IPS-15b (cell line): ENCODE measurements at regions not wholly inside any gene's neighbourhood (a gene's known extent, or its start where the extent isn't known, plus 50 kb on each side); places are given as distances from the start of the nearest gene placed in this dataset.

Source experiments
- H3K27me3 ChIP-seq: one replicate; pipeline ENCODE4 v1.6.1; 2013; ENCODE audit warnings: low read length; ENCODE audit not compliant: control insufficient read depth, insufficient read depth
- H3K36me3 ChIP-seq: one replicate; pipeline ENCODE4 v1.6.1; 2013; ENCODE audit warnings: low read length; ENCODE audit not compliant: control insufficient read depth, insufficient read depth
- H3K4me1 ChIP-seq: one replicate; pipeline ENCODE4 v1.6.1; 2013; ENCODE audit warnings: mild to moderate bottlenecking, low read length; ENCODE audit not compliant: control insufficient read depth, insufficient read depth
- H3K4me3 ChIP-seq: one replicate; pipeline ENCODE4 v1.5.1; 2013; ENCODE audit warnings: low read depth, low read length
- H3K9ac ChIP-seq: one replicate; pipeline ENCODE4 v1.6.1; 2013; ENCODE audit warnings: low read depth, mild to moderate bottlenecking, low read length
- H3K9me3 ChIP-seq: one replicate; pipeline ENCODE4 v1.6.1; 2013; ENCODE audit warnings: mild to moderate bottlenecking, low read length; ENCODE audit not compliant: control insufficient read depth, insufficient read depth

DNA sequence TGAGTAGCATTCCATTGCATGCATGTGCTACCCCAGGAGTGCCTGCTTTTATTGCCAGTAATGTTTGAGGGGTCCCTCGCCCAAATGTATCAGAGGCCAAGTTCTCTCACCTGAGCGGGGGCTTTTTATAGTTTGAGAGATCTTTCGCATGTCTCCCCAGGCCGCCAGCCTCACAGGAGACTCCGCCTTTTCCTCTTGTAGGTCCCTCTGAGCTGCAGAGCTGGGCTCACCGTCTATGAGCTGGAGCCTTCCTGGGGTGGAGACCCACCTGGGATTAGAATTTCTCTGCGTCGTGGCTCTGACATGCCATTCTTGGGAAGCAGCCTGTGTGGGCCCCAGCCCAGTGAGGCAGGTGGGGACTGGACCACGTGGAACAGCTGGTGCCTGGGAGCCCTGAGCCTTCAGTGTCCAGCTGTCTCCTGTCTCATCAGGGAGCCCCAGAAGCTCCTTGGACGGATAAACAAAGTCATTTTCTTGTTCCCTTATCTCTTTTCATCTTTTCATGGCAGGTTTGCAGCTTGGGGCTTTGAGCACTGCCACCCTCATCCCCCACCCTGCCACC is 261.7 kb upstream of the CRY1 start:
- no peaks in the 10 kb centered on the region for H3K4me1 ChIP-seq
- no peak overlapping the region for H3K9ac ChIP-seq

DNA sequence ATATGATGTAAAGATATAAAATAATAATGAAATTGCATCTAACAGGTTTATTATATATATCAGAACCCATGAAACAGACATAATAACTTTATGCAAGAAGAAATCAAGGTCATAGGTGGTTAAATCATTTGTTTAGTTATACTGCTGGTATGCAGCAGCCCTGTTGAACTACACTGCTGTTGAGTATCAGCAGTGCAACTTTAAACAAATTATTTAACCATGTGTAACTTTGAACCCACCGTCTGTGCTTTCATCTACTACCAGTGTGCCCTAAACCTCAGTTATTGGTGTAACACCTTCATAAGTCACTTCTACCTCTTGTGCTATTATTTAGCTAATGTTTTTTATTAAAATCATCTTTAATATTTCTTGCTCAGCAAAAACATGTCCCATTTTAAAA is 262.3 kb upstream of the CRY1 start:
- H3K4me1 ChIP-seq = no peaks in the 10 kb centered on the region

More for the DNA sequence above, 261.7 kb upstream of the CRY1 start:
- H3K9me3 ChIP-seq = no peaks in the 10 kb centered on the region
- no peak overlapping the region for H3K4me3 ChIP-seq
- H3K36me3 ChIP-seq = no peaks in the 10 kb centered on the region
- no peaks in the 10 kb centered on the region for H3K27me3 ChIP-seq

DNA sequence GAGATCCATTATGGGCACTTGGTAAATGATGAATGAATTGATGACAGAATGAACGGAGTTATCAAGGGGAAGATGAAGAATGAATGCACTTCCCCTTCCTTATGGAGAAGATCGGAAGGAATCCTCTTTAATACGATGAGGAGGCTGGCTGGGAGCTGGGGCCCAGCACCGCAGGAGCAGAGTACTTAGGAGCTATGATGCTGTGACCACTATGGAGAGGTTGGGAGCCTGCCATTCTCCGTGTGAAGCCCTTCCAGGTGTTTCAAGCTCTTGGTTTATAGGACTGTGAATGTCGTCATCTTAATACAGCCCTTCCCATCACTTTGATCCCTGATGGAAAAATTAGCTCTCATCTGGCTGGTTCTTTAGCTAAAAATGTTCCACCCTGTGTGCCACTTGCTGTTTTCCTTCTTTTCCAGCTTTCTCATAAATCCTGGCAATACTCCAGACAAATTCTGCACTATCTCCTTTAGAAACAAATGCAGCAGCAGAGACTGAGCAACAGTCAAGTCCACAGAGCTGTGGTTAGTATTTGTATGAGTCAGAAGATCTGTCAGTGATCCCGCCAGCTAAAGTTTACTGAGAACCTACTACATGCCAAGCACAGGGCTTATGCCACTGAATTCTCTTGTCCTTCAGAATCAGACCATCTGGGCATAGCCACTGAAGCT is 263.1 kb upstream of the CRY1 start:
- H3K4me3 ChIP-seq = no peak overlapping the region
- H3K9ac ChIP-seq = no peak overlapping the region
- no peaks in the 10 kb centered on the region for H3K9me3 ChIP-seq
- H3K4me1 ChIP-seq = no peaks in the 10 kb centered on the region
- H3K36me3 ChIP-seq = no peaks in the 10 kb centered on the region
- no peaks in the 10 kb centered on the region for H3K27me3 ChIP-seq

More for the DNA sequence above, 262.3 kb upstream of the CRY1 start:
- no peak overlapping the region for H3K4me3 ChIP-seq
- no peaks in the 10 kb centered on the region for H3K27me3 ChIP-seq
- H3K9me3 ChIP-seq = no peaks in the 10 kb centered on the region
- no peak overlapping the region for H3K9ac ChIP-seq
- H3K36me3 ChIP-seq = no peaks in the 10 kb centered on the region

DNA sequence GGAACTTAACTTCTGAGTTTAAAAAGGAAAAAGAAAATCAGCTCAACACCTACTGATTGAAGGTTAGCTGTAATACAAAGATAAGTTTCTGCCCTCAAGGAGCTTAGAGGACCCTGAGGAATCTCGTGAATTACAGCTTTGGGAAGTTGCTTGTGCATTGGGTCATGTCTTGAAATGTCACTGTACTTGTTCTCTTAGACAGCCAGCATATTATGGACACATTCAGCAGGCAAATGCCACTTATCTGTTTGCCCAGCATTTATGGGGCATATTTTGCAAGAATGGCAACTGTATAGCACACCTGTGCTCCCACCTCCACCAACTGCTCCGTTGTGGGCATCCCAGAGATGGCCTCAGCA is 263.6 kb upstream of the CRY1 start:
- no peaks in the 10 kb centered on the region for H3K4me1 ChIP-seq
- H3K36me3 ChIP-seq = no peaks in the 10 kb centered on the region

DNA sequence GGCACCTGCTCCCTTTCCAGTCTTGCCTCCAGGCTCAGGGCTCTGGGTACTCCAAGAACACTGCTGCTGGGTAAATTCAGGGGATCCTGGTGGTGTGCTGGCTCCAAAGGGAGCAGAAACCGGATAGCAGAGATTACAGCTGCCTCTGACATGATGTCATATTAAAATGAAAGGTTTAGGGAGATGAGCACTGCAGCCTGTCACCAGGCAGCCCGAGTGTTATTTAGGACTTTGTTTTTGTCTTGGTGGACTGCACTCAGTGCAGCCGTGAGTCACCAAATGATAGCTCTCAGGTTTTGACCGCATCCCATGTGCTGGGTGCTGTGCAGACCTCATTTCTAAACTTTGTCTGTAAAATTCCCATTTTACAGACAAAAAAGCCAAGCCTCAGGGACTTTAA is 266.0 kb upstream of the CRY1 start:
- Histone ChIP-seq H3K36me3 (no peaks in the 10 kb centered on the region), H3K9me3 (no peaks in the 10 kb centered on the region), H3K4me3 (no peak overlapping the region), H3K4me1 (no peaks in the 10 kb centered on the region), H3K9ac (no peak overlapping the region), H3K27me3 (no peaks in the 10 kb centered on the region)

More for the DNA sequence above, 263.6 kb upstream of the CRY1 start:
- no peaks in the 10 kb centered on the region for H3K9me3 ChIP-seq
- H3K9ac ChIP-seq = no peak overlapping the region
- no peaks in the 10 kb centered on the region for H3K27me3 ChIP-seq
- H3K4me3 ChIP-seq = no peak overlapping the region

DNA sequence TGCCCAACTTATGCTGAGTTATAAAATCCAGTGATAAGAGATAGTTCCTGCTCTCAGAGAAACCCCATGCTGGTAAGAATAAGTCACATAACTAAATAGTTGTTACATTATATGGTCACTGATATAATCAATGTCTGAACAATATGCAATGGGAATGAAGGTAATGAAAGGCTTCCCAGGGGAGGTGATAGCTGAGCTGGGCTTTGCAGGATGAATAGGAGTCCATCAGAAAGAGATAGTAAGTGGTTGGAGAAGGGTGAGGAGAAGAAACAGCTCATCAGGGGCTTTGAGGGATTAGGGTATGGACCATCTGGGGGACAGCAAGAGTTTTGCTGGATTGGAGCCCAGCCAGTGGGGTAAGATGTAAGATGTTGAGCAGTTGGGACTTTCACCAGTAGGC is 266.7 kb upstream of the CRY1 start:
- no peaks in the 10 kb centered on the region for H3K9me3 ChIP-seq
- no peak overlapping the region for H3K9ac ChIP-seq
- no peaks in the 10 kb centered on the region for H3K4me1 ChIP-seq
- H3K36me3 ChIP-seq = no peaks in the 10 kb centered on the region
- no peaks in the 10 kb centered on the region for H3K27me3 ChIP-seq
- H3K4me3 ChIP-seq = no peak overlapping the region

DNA sequence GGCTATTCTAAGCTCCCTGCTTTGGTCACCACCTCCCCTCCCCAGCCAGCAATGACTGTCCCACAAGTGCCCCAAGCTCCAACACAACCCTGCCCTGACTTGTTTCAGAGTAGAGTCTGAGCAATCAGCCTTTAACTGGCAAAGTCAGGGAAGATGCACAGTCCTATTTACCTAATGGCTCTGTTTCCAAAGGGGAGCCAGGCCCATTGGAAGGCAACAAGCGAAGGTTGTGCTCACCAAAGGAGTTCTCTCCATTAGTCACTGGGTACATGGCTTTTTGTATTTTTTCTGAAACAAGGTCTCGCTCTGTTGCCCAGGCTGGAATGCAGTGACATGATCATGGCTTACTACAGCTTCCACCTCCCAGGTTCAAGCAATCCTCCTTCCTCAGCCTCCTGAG is 267.1 kb upstream of the CRY1 start:
- Histone ChIP-seq H3K36me3 (no peaks in the 10 kb centered on the region), H3K4me1 (no peaks in the 10 kb centered on the region), H3K9me3 (no peaks in the 10 kb centered on the region), H3K27me3 (no peaks in the 10 kb centered on the region), H3K9ac (no peak overlapping the region), H3K4me3 (no peak overlapping the region)

DNA sequence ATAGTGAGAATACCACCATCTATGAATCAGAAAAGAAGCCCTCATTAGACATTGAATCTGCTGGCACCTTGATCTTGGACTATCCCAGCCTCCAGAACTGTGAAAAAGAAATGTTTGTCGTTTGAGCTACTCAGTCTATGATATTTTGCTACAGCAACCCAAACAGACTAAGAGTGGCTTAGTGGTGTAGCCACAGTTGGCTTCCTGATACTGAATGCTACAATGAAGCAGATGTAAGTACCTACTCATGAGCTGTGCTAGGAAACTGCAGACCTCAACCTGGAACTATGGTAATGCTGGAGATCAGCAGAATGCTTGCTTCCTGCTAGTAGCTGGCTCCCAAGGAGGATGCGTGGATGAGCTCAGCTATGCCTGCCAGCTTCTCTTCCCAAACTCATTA is 268.6 kb upstream of the CRY1 start:
- H3K36me3 ChIP-seq = no peaks in the 10 kb centered on the region
- H3K9me3 ChIP-seq = no peaks in the 10 kb centered on the region
- no peaks in the 10 kb centered on the region for H3K27me3 ChIP-seq
- H3K4me1 ChIP-seq = no peaks in the 10 kb centered on the region
- H3K9ac ChIP-seq = no peak overlapping the region
- no peak overlapping the region for H3K4me3 ChIP-seq

DNA sequence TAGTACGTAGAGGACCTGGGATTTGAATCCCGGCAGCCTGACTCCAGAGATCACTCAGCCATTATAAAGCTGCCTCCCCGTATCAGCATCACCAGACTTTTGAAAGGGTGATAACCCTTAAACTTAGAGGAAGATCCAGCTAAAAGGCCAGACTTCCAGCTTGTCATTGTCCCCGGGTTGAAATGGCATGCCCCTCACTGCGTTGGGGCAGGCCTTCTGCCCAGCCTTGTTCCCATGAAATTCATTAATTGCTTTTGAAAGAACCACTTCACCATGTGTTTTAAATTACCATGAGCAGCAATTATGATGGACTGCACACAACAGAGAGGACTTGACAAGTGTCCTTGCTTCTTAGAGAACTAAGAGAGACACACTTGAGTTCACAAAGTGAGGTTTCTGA is 269.6 kb upstream of the CRY1 start:
- Histone ChIP-seq H3K36me3 (no peaks in the 10 kb centered on the region), H3K4me1 (no peaks in the 10 kb centered on the region), H3K9me3 (no peaks in the 10 kb centered on the region), H3K4me3 (no peak overlapping the region), H3K9ac (no peak overlapping the region), H3K27me3 (no peaks in the 10 kb centered on the region)

DNA sequence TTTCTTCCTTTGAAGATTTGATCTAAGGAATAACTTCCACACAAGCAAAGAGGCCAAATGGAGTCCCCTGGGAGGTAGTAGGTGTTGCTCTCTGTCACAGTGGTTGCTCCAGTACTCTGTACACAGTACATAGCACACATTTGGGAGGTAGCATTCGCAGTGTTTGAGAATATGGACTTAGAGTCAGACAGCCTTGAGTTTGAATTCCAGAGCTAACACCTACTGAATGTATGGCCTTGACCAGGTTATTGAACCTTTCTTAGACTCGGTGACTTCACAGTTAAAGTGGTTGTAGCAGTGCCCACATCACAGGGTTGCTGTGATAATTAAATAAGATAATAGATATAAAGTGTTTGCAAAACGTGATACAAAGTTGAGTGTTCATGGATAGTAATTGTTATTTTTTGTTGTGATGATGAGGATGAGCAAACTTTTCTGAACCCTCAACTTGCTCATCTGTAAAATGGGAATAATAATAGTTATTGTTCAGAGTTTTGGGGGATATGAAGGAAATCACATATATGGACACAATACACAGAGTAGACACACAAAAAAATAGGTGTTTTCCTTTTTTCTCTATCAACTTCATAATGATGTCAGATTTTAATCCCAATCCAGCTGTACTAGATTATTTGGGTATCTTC is 271.6 kb upstream of the CRY1 start:
- no peak overlapping the region for H3K9ac ChIP-seq
- H3K4me1 ChIP-seq = no peaks in the 10 kb centered on the region
- H3K27me3 ChIP-seq = no peaks in the 10 kb centered on the region
- no peaks in the 10 kb centered on the region for H3K9me3 ChIP-seq
- H3K4me3 ChIP-seq = no peak overlapping the region
- H3K36me3 ChIP-seq = no peaks in the 10 kb centered on the region

DNA sequence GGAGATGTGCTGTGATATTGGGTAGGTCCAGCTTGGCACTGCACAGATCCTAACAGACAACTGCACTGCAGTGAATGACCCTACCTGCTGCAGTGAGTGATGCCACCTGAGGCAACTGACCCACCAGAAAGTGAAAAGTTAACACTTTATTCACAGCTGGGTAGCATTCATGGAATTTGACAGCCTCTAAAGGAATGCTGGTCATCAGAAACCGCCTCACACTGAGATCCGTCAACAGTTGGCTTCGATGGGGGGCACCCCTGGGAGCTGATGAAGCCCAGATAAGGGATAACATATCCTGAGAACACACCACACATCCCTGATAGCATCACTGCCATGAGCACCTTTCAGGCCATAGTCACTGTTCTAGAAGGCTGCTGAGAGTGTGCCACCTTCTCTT is 272.4 kb upstream of the CRY1 start:
- Histone ChIP-seq H3K9ac (no peak overlapping the region), H3K27me3 (no peaks in the 10 kb centered on the region)

DNA sequence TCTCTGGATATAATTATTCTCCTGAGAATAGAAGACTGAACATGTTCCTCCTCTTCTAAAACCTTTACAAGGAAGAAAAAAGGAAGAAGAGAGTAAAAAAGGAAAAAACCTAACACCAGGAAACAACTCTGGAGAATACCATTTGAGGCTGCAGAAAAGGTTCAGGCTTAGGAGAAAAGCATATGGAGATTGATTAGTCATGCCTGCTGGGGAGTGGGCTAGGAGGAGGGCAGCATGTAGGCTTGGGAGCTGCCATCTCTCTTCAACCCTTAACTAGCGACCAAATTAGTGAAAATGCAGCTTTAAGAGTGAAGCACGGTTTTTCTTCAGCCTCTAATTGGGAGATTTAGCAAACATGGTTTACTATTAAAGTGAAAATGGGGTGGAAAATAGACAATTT is 273.0 kb upstream of the CRY1 start:
- Histone ChIP-seq H3K9ac (no peak overlapping the region), H3K4me1 (no peaks in the 10 kb centered on the region), H3K36me3 (no peaks in the 10 kb centered on the region)

More for the DNA sequence above, 272.4 kb upstream of the CRY1 start:
- no peak overlapping the region for H3K4me3 ChIP-seq
- no peaks in the 10 kb centered on the region for H3K4me1 ChIP-seq
- H3K9me3 ChIP-seq = no peaks in the 10 kb centered on the region
- no peaks in the 10 kb centered on the region for H3K36me3 ChIP-seq

More for the DNA sequence above, 273.0 kb upstream of the CRY1 start:
- no peaks in the 10 kb centered on the region for H3K9me3 ChIP-seq
- H3K27me3 ChIP-seq = no peaks in the 10 kb centered on the region
- H3K4me3 ChIP-seq = no peak overlapping the region
